CD4-positive, alpha-beta T cell treated with Interleukin-12 subunit alpha and Interleukin-12 subunit beta, for 1 hour (primary cell): ENCODE measurements at regions not wholly inside any gene's neighbourhood (a gene's known extent, or its start where the extent isn't known, plus 50 kb on each side); places are given as distances from the start of the nearest gene placed in this dataset.
"Not testable (repeated sequence)": the region's sequence is repeated elsewhere in the genome, so short reads cannot be mapped to it uniquely, and the experiment has no call there.

ENCODE experiments used
- DNase-seq: peaks from one replicate; pipeline ENCODE4 v3.0.0-alpha.2; 2020

- DNase-seq = no peak
These were observed 166.7 kb upstream of the FER start for GRCh38 chr5:108581026-108581425.

- DNase-seq = no peak
These were observed 168.5 kb upstream of the FER start for GRCh38 chr5:108579236-108579635.

DNA sequence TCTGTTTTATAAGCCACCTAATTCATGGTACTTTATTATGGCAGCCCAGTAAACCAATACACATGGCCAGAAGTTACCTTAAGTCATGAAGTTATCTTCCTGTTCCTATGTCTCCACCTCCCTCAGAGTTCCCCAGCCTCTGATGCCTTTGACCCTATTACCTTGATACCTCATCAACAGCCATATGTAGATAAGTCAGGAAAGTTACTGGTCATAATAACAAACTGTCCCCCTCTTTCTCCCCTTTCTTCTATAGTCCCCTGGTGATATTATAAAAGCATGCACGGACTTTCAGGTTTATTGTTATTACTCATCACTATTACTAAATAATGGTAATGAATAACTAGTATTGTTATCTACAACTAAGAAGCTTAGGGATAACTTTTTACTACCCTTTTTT lies 168.9 kb upstream of the FER start:
- DNase-seq = no peak

DNA sequence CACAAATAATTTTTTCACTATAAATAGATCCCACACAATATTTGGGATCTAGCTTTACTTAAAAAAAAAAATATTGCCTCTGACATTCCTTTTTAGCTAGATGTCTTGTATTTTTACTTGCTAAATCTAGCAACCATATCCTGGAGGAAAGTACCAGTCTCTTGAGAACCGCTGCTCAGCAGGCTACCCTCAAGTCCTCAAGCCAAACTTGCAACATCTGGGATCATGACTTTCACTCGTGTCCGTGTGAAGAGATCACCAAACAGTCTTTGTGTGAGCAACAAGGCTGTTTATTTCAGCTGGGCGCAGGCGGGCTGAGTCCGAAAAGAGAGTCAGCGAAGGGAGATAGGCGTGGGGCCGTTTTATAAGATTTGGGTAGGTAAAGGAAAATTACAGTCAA lies 180.3 kb upstream of the FER start:
- no peak for DNase-seq

DNA sequence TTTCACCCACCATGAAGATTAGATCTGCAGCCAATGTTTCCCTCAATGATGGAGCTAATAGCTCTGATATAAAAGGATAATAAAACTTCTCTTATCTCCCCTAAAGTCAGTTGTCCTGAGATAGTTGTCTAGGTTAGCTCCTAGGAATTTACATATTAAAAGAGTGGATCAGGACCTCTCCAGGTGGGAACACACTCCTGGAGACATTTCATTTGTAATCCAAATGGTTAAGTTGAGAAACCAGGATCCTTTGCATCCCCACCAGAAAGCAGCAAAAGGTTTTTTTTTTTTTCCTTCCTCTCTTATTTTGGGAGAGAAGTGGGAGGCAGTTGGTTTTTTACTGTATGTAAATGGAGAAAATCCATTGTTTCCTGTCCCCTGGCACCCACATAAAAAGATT lies 182.5 kb upstream of the FBXL17 start:
- no peak for DNase-seq

DNA sequence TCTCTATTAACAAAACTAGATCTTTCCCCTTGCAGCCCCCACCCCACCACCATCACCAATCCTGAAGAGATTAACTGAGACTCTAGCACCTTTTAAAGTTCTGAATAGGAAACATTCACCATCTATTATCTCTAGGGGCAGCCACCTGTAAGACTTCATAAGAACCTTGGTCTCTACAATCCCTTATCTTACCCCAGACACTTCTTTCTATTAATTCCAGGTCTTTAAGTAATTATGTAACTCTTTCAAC lies 180.2 kb upstream of the FBXL17 start:
- no peak for DNase-seq

- no peak for DNase-seq
These were observed 179.7 kb upstream of the FBXL17 start for GRCh38 chr5:108561416-108562204.

DNA sequence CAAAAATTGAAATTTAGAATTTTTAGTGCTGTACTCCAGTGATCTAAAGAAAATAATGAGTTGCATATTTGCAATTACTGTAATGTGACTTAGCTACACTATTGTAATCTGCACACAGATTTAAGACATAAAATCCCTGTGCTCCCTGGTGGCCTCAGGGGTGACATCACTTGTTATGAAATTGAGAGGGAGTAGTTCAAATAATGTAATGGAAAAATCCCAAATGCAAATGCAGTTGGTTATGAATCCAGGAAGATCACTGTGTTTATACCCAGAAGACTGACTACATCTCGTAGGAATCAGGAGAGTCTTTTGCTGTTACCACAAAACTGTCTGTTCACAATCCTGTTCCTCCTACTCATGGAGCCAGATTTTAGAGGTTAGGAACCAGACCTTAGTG lies 178.7 kb upstream of the FBXL17 start:
- no peak for DNase-seq

- DNase-seq = no peak
These were observed 178.3 kb upstream of the FBXL17 start for GRCh38 chr5:108560166-108560565.

- DNase-seq = not testable (repeated sequence)
These were observed 176.9 kb upstream of the FBXL17 start for GRCh38 chr5:108558840-108559239.

DNA sequence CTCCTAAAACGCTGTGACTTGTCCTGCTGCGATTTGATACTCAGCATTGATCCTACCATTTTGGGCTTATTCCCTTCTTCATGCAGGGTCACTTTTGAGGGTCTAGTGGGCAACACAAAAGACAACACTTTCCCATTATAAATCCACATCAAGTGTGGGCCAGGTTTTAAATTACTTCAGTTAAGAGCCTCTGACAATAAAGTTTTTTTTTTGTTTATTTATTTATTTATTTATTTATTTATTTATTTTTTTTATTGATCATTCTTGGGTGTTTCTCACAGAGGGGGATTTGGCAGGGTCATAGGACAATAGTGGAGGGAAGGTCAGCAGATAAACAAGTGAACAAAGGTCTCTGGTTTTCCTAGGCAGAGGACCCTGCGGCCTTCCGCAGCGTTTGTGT lies 176.2 kb upstream of the FBXL17 start:
- not testable (repeated sequence) for DNase-seq

DNA sequence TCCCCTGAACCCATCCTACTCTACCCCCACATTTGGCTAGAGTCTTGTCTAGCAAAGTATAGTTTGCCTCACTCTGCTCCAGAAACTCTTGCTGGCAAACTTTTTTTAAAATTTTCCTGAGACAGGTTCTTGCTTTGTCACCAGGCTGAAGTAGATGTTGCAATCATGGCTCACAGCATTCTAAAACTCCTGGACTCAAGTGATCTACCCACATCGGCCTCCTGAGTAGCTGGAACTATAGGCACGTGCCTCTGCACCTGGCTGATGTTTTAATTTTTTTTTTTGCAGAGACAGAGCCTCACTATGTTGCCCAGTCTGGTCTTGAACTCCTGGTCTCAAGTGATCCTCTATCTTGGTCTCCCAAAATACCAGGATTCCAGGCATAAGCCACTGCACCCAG lies 175.8 kb upstream of the FBXL17 start:
- no peak for DNase-seq

GRCh38 chr5:108556441-108557145 lies 174.7 kb upstream of the FBXL17 start:
- DNase-seq = no peak

DNA sequence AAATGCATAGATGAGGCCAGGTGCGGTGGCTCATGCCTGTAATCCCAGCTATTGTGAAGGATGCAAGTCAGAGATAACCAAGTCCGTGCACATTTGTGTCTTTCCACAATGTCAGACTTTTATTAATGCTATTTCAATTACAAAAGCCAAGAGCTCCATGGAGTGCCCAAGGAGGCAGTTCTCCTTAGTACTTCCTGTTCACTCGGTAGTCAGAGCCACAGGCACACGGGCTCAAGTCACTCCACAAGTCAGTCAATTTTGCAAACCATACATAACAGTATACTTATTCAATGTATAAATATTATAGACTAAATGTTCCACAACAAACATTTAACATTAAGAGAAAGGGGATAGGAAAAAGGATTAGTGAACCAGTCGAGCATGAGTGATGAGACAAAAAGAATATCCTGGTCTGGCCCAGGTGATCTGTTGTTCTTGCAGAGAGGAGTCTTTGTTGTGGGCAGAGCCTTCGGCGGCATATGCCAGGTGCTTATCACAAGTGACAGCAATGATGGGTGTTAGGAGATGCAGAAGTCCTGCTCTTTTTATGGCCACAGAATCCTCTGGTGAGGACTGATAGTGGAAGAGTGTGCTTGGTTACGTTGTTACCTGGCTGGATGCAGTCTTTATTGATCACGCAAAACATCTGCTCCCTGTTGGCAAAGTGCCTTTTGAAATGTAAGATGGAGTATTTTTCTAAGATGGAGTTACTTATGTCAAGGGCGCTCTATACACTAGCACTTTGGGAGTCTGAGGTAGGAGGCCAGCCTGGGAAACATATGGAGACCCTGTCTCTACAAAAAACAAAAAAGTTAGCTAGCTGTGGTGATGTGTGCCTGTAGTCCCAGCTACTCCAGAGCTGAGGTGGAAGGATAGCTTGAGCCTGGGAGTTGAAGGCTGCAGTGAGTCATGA lies 167.0 kb upstream of the FBXL17 start:
- DNase-seq = no peak

GRCh38 chr5:108546939-108547338 lies 165.0 kb upstream of the FBXL17 start:
- no peak for DNase-seq

- DNase-seq = no peak
These were observed 163.4 kb upstream of the FBXL17 start for GRCh38 chr5:108545301-108545700.

DNA sequence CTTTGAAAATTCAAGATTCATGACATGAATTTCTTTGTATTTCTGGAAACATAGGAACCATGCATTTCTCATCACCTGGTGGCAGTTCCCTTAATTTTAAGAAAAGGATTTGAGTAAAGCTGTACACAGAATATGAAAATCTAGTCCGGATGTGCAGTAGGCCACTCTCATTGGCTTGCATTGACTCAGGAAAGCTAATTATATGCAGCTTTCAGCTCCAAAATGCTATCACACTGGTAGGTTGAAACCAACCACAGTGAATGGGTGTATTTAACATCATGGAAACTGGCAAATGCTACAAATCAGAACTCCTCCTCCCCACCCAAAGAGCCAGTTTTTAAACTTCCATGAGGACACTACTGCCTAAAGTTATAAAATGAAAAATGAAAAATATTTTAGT lies 161.6 kb upstream of the FBXL17 start:
- no peak for DNase-seq

DNA sequence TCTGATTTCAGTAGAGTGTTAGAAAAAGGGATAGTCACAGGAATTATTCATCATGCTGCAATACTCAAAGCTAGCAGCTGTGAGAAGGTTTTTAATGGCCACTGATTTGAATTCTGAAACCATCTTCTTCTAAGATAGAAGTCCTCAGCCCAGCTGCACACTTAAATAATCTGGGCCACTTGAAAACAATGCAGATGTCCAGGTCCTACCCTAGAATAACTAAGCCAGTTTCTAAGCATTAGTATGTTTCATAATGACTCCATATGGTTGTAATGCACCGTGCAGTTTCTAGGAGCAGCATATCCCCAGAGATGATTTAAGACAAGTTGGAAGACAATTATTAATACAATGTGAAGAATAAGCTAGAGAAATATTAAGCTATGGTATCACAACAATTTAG lies 159.9 kb upstream of the FBXL17 start:
- DNase-seq = no peak

DNA sequence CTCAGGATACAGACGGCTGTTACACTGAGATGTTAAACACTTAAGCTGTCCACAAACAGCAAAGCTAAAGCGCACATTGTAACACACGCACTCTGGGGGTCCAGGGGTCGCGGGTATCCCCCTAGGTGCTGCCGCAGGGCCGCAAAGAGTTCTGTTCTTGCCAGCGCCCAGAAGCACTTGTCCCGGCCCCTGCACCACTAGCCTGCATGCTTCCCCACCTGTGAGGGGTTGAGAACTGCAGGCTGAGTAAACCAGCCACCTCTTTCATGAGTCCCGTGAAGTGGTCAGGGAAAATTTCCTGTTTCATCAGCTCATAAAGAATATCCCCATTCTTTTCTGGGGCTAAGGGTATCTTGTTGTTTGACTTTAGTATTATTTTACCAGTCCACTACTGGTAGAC lies 154.4 kb upstream of the FBXL17 start:
- no peak for DNase-seq

DNA sequence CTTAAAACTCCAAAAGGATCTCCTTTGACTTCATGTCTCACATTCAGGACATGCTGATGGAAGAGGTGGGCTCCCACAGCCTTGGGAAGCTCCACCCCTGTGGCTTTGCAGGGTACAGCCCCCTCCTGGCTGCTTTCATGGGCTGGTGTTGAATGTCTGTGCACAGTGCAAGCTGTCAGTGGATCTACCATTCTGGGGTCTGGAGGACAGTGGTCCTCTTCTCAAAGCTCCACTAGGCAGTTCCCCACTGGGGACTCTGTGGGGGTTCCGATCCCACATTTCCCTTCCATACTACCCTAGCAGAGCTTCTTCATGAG lies 150.2 kb upstream of the FBXL17 start:
- DNase-seq = not testable (repeated sequence)

GRCh38 chr5:108531367-108532128 lies 149.7 kb upstream of the FBXL17 start:
- DNase-seq = no peak

DNA sequence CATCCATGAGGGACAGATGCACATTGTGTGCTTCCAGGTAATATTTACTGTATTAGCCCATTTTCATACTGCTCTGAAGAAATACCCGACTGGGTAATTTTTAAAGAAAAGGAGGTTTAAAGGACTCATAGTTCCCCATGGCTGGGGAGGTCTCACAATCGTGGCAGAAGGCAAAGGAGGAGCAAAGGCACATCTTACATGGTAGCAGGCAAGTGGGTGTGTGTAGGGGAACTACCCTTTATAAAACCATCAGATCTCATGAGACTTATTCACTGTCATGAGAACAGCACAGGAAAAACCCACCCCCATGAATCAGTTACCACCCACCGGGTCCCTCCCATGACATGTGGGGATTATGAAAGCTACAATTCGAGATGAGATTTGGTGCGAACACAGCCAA lies 148.8 kb upstream of the FBXL17 start:
- DNase-seq = no peak

- DNase-seq = no peak
These were observed 147.5 kb upstream of the FBXL17 start for GRCh38 chr5:108529381-108529780.
